ENCODE measurements at regions not wholly inside any gene's neighbourhood (a gene's known extent, or its start where the extent isn't known, plus 50 kb on each side); places are given as distances from the start of the nearest gene placed in this dataset.

- TF ChIP-seq SIN3A (IDR thresholded peaks at IDR 0.05; ENCODE audit: borderline replicate concordance, insufficient read depth, low read depth, low read length) (no peak), REST (IDR thresholded peaks at IDR 0.05; ENCODE audit: insufficient read depth in 1 of 2, low read depth in 2 of 2, low read length in 1 of 2) (no peak), CTCF (IDR thresholded peaks at IDR 0.05) (no peak), POLR2AphosphoS5 (IDR thresholded peaks at IDR 0.05; ENCODE audit: low read depth, low read length) (no peak), TCF7L2 (IDR thresholded peaks at IDR 0.05; ENCODE audit: low read depth, low read length) (no peak)
- H3K27me3 ChIP-seq (ENCODE audit: control insufficient read depth, insufficient read depth, low read length), result no peaks in the 10 kb centered on the region
- POLR2A ChIA-PET, result no interaction called here
- no peak overlapping the region for H3K4me3 ChIP-seq (ENCODE audit: low read depth in 2 of 2, low read length in 2 of 2)
- DNase-seq (ENCODE audit: low read depth, low spot score) (no peak), ATAC-seq (no peak)
- no TSS peak for BruUV-seq (replicated peaks)
- in situ Hi-C loops (cut with HindIII; ENCODE audit: low pct_unique_long_range_greater_than_20kb, low sequenced_read_pairs) (no loop called here), intact Hi-C loops (cut with micrococcal nuclease; ENCODE audit: unreplicated experiment) (no loop called here)
- H3K36me3 ChIP-seq (ENCODE audit: control insufficient read depth, insufficient read depth, low read length), result no peaks in the 10 kb centered on the region
- H3K4me1 ChIP-seq (ENCODE audit: control insufficient read depth, insufficient read depth, low read length), result no peaks in the 10 kb centered on the region
- CTCF ChIA-PET, result no interaction called here
- no peak overlapping the region for H3K27ac ChIP-seq (ENCODE audit: low read length)
- no peaks in the 10 kb centered on the region for H3K9me3 ChIP-seq (ENCODE audit: control insufficient read depth, insufficient read depth, low read depth, low read length)
Observed at GRCh38 chr4:19092797-19093196, 1071.2 kb upstream of the LCORL start.

- Histone ChIP-seq H3K4me3 (ENCODE audit: low read depth in 2 of 2, low read length in 2 of 2) (no peak overlapping the region), H3K9me3 (ENCODE audit: control insufficient read depth, insufficient read depth, low read depth, low read length) (no peaks in the 10 kb centered on the region), H3K36me3 (ENCODE audit: control insufficient read depth, insufficient read depth, low read length) (no peaks in the 10 kb centered on the region), H3K4me1 (ENCODE audit: control insufficient read depth, insufficient read depth, low read length) (no peaks in the 10 kb centered on the region), H3K27me3 (ENCODE audit: control insufficient read depth, insufficient read depth, low read length) (no peaks in the 10 kb centered on the region), H3K27ac (ENCODE audit: low read length) (no peak overlapping the region)
- ChIA-PET CTCF (no interaction called here), POLR2A (no interaction called here)
- BruUV-seq (replicated peaks), result no TSS peak
- intact Hi-C loops (cut with micrococcal nuclease; ENCODE audit: unreplicated experiment) (no loop called here), in situ Hi-C loops (cut with HindIII; ENCODE audit: low pct_unique_long_range_greater_than_20kb, low sequenced_read_pairs) (no loop called here)
- DNase-seq (ENCODE audit: low read depth, low spot score) (no peak), ATAC-seq (no peak)
- TF ChIP-seq REST (IDR thresholded peaks at IDR 0.05; ENCODE audit: insufficient read depth in 1 of 2, low read depth in 2 of 2, low read length in 1 of 2) (no peak), POLR2AphosphoS5 (IDR thresholded peaks at IDR 0.05; ENCODE audit: low read depth, low read length) (no peak), CTCF (IDR thresholded peaks at IDR 0.05) (no peak), TCF7L2 (IDR thresholded peaks at IDR 0.05; ENCODE audit: low read depth, low read length) (no peak), SIN3A (IDR thresholded peaks at IDR 0.05; ENCODE audit: borderline replicate concordance, insufficient read depth, low read depth, low read length) (no peak)
Observed at GRCh38 chr4:19074036-19074435, 1052.5 kb upstream of the LCORL start.

Measured in Panc1 (cell line).